ENCODE measurements at regions not wholly inside any gene's neighbourhood (a gene's known extent, or its start where the extent isn't known, plus 50 kb on each side); places are given as distances from the start of the nearest gene placed in this dataset.

- no peak for TF ChIP-seq POLR2AphosphoS5 (IDR thresholded peaks at IDR 0.05)
- TF ChIP-seq, protein P1, sequence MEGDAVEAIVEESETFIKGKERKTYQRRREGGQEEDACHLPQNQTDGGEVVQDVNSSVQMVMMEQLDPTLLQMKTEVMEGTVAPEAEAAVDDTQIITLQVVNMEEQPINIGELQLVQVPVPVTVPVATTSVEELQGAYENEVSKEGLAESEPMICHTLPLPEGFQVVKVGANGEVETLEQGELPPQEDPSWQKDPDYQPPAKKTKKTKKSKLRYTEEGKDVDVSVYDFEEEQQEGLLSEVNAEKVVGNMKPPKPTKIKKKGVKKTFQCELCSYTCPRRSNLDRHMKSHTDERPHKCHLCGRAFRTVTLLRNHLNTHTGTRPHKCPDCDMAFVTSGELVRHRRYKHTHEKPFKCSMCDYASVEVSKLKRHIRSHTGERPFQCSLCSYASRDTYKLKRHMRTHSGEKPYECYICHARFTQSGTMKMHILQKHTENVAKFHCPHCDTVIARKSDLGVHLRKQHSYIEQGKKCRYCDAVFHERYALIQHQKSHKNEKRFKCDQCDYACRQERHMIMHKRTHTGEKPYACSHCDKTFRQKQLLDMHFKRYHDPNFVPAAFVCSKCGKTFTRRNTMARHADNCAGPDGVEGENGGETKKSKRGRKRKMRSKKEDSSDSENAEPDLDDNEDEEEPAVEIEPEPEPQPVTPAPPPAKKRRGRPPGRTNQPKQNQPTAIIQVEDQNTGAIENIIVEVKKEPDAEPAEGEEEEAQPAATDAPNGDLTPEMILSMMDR (IDR thresholded peaks at IDR 0.05) = no peak
- TF ChIP-seq POLR2A (IDR thresholded peaks at IDR 0.05) = no peak
- no peak for TF ChIP-seq EP300 (IDR thresholded peaks at IDR 0.05)
Observed at GRCh38 chr9:102428305-102428704, 566.8 kb upstream of the CYLC2 start.

Measured in upper lobe of left lung (tissue), 4 donors.